Esophagus squamous epithelium (tissue), 4 donors: ENCODE measurements at regions not wholly inside any gene's neighbourhood (a gene's known extent, or its start where the extent isn't known, plus 50 kb on each side); places are given as distances from the start of the nearest gene placed in this dataset.

Experiments
- CTCF ChIP-seq, 6 experiments: fragments of 450-650 bp in 4 of 6; fragments of 200-600 bp in 2 of 6; sonication (generic) in 2 of 6; IDR thresholded peaks; one replicate each; pipeline ENCODE4 v1.5.1; 2016 to 2019; ENCODE audit warnings: antibody characterized with exemption in 6 of 6, mild to moderate bottlenecking in 4 of 6, moderate library complexity in 4 of 6
- POLR2A ChIP-seq, 4 donors: fragments of 450-650 bp; IDR thresholded peaks; one replicate each; pipeline ENCODE4 v1.6.1; 2017; ENCODE audit warnings: antibody characterized with exemption in 4 of 4, mild to moderate bottlenecking in 4 of 4, moderate library complexity in 3 of 4

GRCh38 chr9:113807173-113808061 lies 68.7 kb upstream of the ZNF618 start:
- TF ChIP-seq POLR2A (IDR thresholded peaks at IDR 0.05) (no peak), CTCF (IDR thresholded peaks at IDR 0.05) (peak; percentile 36 to 87 (median 76))
